ENCODE measurements at regions not wholly inside any gene's neighbourhood (a gene's known extent, or its start where the extent isn't known, plus 50 kb on each side); places are given as distances from the start of the nearest gene placed in this dataset.
"Not testable (repeated sequence)": the region's sequence is repeated elsewhere in the genome, so short reads cannot be mapped to it uniquely, and the experiment has no call there.

- no peaks in the 10 kb centered on the region for H3K27me3 Mint-ChIP-seq
- no peaks in the 10 kb centered on the region for H3K4me1 Mint-ChIP-seq
- no peaks in the 10 kb centered on the region for H3K36me3 Mint-ChIP-seq
- H3K4me3 Mint-ChIP-seq, result no peak overlapping the region
- no peaks in the 10 kb centered on the region for H3K9me3 Mint-ChIP-seq
- H3K27ac Mint-ChIP-seq, result no peak overlapping the region
Measured at GRCh38 chr13:21909331-21909730, 238.5 kb downstream of the FGF9 start.

- Mint-ChIP-seq H3K9me3 (no peaks in the 10 kb centered on the region), H3K4me3 (no peak overlapping the region), H3K36me3 (no peaks in the 10 kb centered on the region), H3K27me3 (no peaks in the 10 kb centered on the region), H3K4me1 (no peaks in the 10 kb centered on the region), H3K27ac (no peak overlapping the region)
Measured at GRCh38 chr13:21910546-21910945, 239.7 kb downstream of the FGF9 start.

GRCh38 chr13:21911646-21912298, 240.9 kb downstream of the FGF9 start:
- Mint-ChIP-seq H3K4me3 (no peak overlapping the region), H3K4me1 (no peaks in the 10 kb centered on the region), H3K9me3 (no peaks in the 10 kb centered on the region), H3K27me3 (no peaks in the 10 kb centered on the region), H3K27ac (no peak overlapping the region), H3K36me3 (no peaks in the 10 kb centered on the region)

- Mint-ChIP-seq H3K27me3 (no peaks in the 10 kb centered on the region), H3K4me3 (no peak overlapping the region), H3K27ac (no peak overlapping the region), H3K9me3 (no peaks in the 10 kb centered on the region), H3K4me1 (no peaks in the 10 kb centered on the region), H3K36me3 (no peaks in the 10 kb centered on the region)
Measured at GRCh38 chr13:21913010-21913409, 242.1 kb downstream of the FGF9 start.

GRCh38 chr13:21917086-21918015, 246.5 kb downstream of the FGF9 start:
- no peaks in the 10 kb centered on the region for H3K27me3 Mint-ChIP-seq
- H3K27ac Mint-ChIP-seq, result no peak overlapping the region
- H3K4me1 Mint-ChIP-seq, result no peaks in the 10 kb centered on the region
- H3K4me3 Mint-ChIP-seq, result no peak overlapping the region
- no peaks in the 10 kb centered on the region for H3K9me3 Mint-ChIP-seq
- no peaks in the 10 kb centered on the region for H3K36me3 Mint-ChIP-seq

- not testable (repeated sequence) for H3K4me3 Mint-ChIP-seq, H3K36me3 Mint-ChIP-seq, H3K9me3 Mint-ChIP-seq, H3K4me1 Mint-ChIP-seq, H3K27me3 Mint-ChIP-seq, H3K27ac Mint-ChIP-seq
Measured at GRCh38 chr13:21920802-21921201, 249.9 kb downstream of the FGF9 start.

GRCh38 chr13:21924958-21925357, 254.1 kb downstream of the FGF9 start:
- Mint-ChIP-seq H3K27me3 (no peaks in the 10 kb centered on the region), H3K9me3 (no peaks in the 10 kb centered on the region), H3K27ac (no peak overlapping the region)

GRCh38 chr13:21925720-21926119, 254.8 kb downstream of the FGF9 start:
- no peaks in the 10 kb centered on the region for H3K36me3 Mint-ChIP-seq
- no peaks in the 10 kb centered on the region for H3K4me1 Mint-ChIP-seq
- no peaks in the 10 kb centered on the region for H3K27me3 Mint-ChIP-seq
- no peak overlapping the region for H3K27ac Mint-ChIP-seq
- H3K9me3 Mint-ChIP-seq, result no peaks in the 10 kb centered on the region
- no peak overlapping the region for H3K4me3 Mint-ChIP-seq

More at GRCh38 chr13:21924958-21925357, 254.1 kb downstream of the FGF9 start:
- Mint-ChIP-seq H3K36me3 (no peaks in the 10 kb centered on the region), H3K4me3 (no peak overlapping the region), H3K4me1 (no peaks in the 10 kb centered on the region)

- no peak overlapping the region for H3K27ac Mint-ChIP-seq
- no peak overlapping the region for H3K4me3 Mint-ChIP-seq
- no peaks in the 10 kb centered on the region for H3K9me3 Mint-ChIP-seq
- no peaks in the 10 kb centered on the region for H3K36me3 Mint-ChIP-seq
- H3K4me1 Mint-ChIP-seq, result no peaks in the 10 kb centered on the region
- H3K27me3 Mint-ChIP-seq, result no peaks in the 10 kb centered on the region
Measured at GRCh38 chr13:21929400-21929799, 258.5 kb downstream of the FGF9 start.

GRCh38 chr13:21930536-21930935, 259.7 kb downstream of the FGF9 start:
- H3K27ac Mint-ChIP-seq, result no peak overlapping the region
- no peaks in the 10 kb centered on the region for H3K36me3 Mint-ChIP-seq
- no peaks in the 10 kb centered on the region for H3K9me3 Mint-ChIP-seq
- no peaks in the 10 kb centered on the region for H3K4me1 Mint-ChIP-seq
- H3K4me3 Mint-ChIP-seq, result no peak overlapping the region
- no peaks in the 10 kb centered on the region for H3K27me3 Mint-ChIP-seq

- H3K36me3 Mint-ChIP-seq, result no peaks in the 10 kb centered on the region
- H3K4me1 Mint-ChIP-seq, result no peaks in the 10 kb centered on the region
- no peaks in the 10 kb centered on the region for H3K27me3 Mint-ChIP-seq
- no peaks in the 10 kb centered on the region for H3K9me3 Mint-ChIP-seq
- H3K27ac Mint-ChIP-seq, result no peak overlapping the region
- H3K4me3 Mint-ChIP-seq, result no peak overlapping the region
Measured at GRCh38 chr13:21932578-21932977, 261.7 kb downstream of the FGF9 start.

GRCh38 chr13:21932996-21933395, 262.1 kb downstream of the FGF9 start:
- no peaks in the 10 kb centered on the region for H3K27me3 Mint-ChIP-seq
- no peaks in the 10 kb centered on the region for H3K4me1 Mint-ChIP-seq
- H3K4me3 Mint-ChIP-seq, result no peak overlapping the region
- H3K9me3 Mint-ChIP-seq, result no peaks in the 10 kb centered on the region
- H3K27ac Mint-ChIP-seq, result no peak overlapping the region
- H3K36me3 Mint-ChIP-seq, result no peaks in the 10 kb centered on the region

GRCh38 chr13:21934284-21934683, 263.4 kb downstream of the FGF9 start:
- no peaks in the 10 kb centered on the region for H3K36me3 Mint-ChIP-seq
- no peak overlapping the region for H3K4me3 Mint-ChIP-seq
- H3K27ac Mint-ChIP-seq, result no peak overlapping the region
- H3K4me1 Mint-ChIP-seq, result no peaks in the 10 kb centered on the region
- H3K9me3 Mint-ChIP-seq, result no peaks in the 10 kb centered on the region
- no peaks in the 10 kb centered on the region for H3K27me3 Mint-ChIP-seq

GRCh38 chr13:21936674-21937073, 265.8 kb downstream of the FGF9 start:
- H3K4me1 Mint-ChIP-seq, result no peaks in the 10 kb centered on the region
- H3K4me3 Mint-ChIP-seq, result no peak overlapping the region
- H3K9me3 Mint-ChIP-seq, result no peaks in the 10 kb centered on the region

GRCh38 chr13:21938168-21938567, 267.3 kb downstream of the FGF9 start:
- Mint-ChIP-seq H3K4me1 (no peaks in the 10 kb centered on the region), H3K9me3 (no peaks in the 10 kb centered on the region), H3K4me3 (no peak overlapping the region), H3K27me3 (no peaks in the 10 kb centered on the region), H3K36me3 (no peaks in the 10 kb centered on the region), H3K27ac (no peak overlapping the region)

More at GRCh38 chr13:21936674-21937073, 265.8 kb downstream of the FGF9 start:
- no peaks in the 10 kb centered on the region for H3K27me3 Mint-ChIP-seq
- H3K27ac Mint-ChIP-seq, result no peak overlapping the region
- no peaks in the 10 kb centered on the region for H3K36me3 Mint-ChIP-seq

GRCh38 chr13:21938636-21939035, 267.8 kb downstream of the FGF9 start:
- Mint-ChIP-seq H3K9me3 (no peaks in the 10 kb centered on the region), H3K27me3 (no peaks in the 10 kb centered on the region), H3K4me3 (no peak overlapping the region), H3K36me3 (no peaks in the 10 kb centered on the region), H3K27ac (no peak overlapping the region), H3K4me1 (no peaks in the 10 kb centered on the region)
